ENCODE measurements at regions not wholly inside any gene's neighbourhood (a gene's known extent, or its start where the extent isn't known, plus 50 kb on each side); places are given as distances from the start of the nearest gene placed in this dataset.

GRCh38 chr7:20484356-20484755, 131.1 kb upstream of the ABCB5 start:
- TF ChIP-seq ZFP30 (CRISPR knock-in tag; IDR thresholded peaks at IDR 0.05) (no peak), BACH2 (CRISPR knock-in tag; IDR thresholded peaks at IDR 0.05; ENCODE audit: borderline replicate concordance) (no peak), PATZ1 (CRISPR knock-in tag; IDR thresholded peaks at IDR 0.05; ENCODE audit: borderline replicate concordance) (no peak), ZNF8 (CRISPR knock-in tag; IDR thresholded peaks at IDR 0.05) (no peak), POU6F1 (CRISPR knock-in tag; IDR thresholded peaks at IDR 0.05; ENCODE audit: borderline replicate concordance, low read depth) (no peak), ZNF70 (CRISPR knock-in tag; IDR thresholded peaks at IDR 0.05) (no peak)

Measured in SK-N-SH treated with all-trans-retinoic acid at 6 μM for 48 hours (cell line).